ENCODE measurements at regions not wholly inside any gene's neighbourhood (a gene's known extent, or its start where the extent isn't known, plus 50 kb on each side); places are given as distances from the start of the nearest gene placed in this dataset.
"Not testable (repeated sequence)": the region's sequence is repeated elsewhere in the genome, so short reads cannot be mapped to it uniquely, and the experiment has no call there.

DNA sequence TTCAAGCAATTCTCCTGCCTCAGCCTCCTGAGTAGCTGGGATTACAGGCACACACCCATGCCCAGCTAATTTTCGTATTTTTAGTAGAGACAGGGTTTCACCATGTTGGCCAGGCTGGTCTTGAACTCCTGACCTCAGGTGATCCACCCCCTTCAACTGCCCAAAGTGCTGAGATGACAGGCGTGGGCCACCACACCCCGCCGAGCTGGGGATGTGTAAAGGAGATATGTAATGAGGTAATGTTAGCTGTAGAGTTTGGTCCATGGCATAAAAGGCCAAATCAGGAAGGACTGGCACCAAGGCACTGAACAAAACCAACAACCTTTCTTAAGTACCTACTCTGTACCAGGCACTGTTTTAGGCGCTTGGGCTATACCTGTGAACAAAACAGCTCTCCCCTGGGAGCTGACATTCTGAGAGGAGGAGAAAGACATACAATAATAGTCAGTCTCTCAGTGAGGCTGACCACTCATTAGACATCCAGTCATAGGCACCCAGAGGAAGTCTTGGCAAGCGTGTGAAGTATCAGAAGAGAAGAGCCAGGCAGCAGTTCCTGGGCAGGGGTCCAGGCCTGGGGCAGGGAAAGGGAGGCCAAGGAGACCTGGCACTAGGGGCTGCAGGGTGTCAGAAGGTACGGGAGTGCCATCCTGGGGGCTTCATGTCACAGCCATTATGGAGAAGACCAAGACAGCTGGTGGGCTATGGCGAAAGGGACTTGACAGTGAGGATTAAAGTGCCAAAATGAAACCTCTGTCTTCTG, 164.8 kb upstream of the DTNBP1 start:
- no peak for DNase-seq

DNA sequence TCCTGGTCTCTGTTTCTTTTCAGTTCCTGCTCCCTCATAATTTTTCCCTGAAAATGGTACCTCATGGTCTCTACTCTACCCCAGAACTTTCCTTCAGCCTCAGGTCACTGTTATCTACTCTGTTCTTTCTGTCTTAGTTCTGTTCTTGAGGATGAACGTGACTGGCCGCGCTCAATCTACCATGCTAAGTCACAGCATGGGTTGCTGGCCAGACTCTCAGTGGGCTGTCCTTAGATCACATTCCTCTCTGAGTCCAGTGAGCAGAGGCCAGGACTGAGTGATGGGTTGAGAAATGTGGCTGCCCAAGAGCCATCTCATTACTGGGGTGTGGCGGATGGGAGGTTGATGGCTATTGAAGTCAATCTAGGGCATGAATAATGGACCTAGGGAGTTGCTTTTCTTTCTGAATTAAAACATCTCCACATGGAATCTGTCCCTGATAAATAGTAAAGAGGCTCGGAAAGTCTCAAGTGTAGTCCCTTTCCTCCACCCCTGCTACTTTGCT, 164.0 kb upstream of the DTNBP1 start:
- DNase-seq: no peak

DNA sequence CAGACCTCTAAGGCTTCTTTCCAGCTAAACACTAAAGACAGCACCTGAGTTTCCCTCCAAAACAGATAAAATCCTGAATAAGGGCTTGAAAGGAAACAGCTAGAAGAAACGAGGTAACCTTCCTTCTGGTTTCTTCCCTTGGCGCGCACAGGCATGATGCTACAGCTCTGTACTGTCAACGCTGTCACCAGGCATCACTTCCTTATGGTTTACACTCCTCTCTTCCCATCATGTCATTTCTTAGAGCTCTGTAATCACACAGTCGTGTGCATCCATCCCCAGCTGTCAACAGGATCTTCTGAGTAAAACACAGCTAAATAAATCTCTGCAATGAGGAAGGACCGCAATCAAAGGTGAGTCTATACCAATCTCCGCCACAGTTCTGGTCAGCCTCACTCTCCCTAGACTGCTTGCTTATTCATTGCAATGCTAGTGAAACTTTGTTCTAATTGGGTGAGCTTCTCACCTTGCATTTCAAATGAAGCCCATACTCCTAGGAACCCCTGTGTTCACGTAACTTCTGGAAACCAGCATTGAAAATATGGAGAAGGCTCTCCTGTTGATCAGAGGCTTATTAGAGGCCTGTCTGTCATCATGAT, 162.6 kb upstream of the DTNBP1 start:
- DNase-seq: no peak

DNA sequence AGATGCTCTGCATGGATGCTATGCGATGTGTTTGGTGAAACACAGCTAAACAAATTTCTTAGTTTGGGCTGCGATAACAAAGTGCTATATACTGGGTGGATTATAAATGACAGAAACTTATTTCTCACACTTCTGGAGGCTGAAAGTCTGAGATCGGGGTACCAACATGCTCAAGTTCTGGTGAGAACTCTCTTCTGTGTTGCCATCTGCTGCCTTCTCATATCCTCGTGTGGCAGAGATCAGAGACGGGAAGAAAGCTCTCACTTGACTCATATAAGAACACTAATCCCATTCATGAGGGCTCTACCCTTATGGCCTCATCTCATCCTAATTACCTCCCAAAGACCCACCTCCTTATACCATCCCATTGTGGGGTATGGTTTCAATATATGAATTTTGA, 162.0 kb upstream of the DTNBP1 start:
- peak; percentile 47 for DNase-seq

DNA sequence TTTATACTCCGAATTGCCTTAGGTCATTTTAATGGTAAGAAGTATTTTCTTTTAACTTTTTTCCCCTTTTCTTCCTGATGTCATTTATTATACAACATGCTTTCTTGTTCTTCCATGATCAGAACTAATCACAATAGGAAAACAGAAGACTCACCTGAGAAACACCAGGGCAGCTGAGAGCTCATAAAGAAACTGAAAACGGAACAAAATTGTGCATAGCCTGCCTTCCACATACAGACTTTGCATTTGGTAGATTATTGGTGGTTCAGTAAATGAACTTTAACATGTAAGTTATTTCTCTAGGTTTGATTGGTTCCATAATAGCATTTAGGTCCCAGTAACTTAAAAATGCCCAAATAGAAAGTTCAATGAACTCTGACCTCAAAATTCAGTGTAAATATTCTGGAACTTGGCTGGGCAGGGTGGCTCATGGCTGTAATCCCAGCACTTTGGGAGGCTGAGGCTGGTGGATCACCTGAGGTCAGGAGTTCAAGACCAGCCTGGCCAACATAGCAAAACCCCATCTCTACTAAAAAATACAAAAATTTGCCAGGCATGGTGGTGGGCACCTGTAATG, 161.1 kb upstream of the DTNBP1 start:
- no peak for DNase-seq

DNA sequence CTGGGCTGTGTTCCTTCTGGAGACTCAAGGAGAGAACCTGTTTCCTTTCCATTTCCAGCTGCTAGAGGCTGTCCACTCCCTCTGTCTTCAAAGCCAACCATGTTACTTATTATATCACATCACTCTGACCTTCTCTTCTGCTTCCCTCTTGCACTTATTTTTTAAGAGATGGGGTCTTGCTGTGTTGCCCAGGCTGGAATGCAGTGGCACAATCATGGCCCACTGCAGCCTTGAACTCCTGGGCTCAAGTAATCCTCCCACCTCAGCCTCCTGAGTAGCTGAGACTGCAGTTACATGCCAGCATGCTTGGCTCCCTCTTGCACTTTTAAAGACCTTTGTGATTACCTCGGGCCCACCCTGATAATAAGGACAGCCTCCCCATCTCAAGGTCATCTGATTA, 160.0 kb upstream of the DTNBP1 start:
- DNase-seq: no peak

DNA sequence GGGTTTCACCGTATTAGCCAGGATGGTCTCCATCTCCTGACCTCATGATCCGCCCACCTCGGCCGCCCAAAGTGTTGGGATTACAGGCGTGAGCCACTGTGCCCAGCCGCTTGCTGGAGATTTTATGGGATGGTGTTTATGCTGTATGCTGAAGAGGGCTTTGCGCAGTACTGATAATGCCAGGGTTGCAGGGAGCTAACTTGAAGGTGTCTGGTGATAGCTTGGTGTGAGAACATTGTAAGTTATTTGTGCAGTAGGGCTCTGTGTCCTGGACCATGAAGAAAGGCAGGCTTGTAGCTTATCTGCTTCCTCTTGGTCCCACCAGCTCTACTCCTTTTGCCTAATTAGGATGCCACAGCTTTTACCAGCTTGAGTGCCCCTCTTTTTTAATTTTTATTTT, 157.0 kb upstream of the DTNBP1 start:
- DNase-seq: no peak

DNA sequence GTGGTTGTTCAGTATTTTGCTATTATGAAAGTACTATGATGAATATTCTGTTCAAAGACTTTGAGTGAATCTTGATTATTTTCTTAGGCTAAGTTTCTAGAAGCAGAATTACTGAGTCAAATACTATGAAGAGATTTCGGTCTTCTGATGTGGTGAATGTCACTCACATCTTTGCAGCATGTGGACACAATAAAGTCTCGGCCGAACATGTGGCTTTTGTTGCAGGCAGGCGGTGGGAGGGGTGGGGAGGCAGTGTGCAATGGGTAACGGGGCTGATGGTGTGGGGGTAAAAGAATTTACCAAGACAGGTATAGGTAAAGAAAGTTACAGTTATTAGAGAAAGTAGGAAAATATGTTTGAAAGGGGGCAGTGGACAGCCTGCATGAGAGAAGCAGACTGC, 156.4 kb upstream of the DTNBP1 start:
- DNase-seq: no peak

DNA sequence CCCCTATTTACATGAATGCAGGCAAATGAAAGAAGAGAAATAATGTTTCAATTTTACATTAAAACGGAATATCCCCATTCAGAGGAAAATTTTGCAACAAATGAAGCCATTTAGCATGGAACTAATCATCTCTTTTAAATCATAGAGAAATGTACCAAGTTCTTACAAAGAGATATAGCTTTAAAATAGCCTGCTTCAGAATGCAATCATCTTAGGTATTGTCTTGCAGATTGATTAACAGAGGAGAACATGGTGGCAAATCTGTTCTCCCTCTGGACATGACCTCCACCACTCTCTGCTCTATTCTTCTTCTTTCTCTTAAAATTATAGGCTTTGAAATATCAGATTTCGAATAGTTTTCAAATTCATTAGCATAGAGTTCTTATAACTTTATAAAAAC, 155.7 kb upstream of the DTNBP1 start:
- no peak for DNase-seq

DNA sequence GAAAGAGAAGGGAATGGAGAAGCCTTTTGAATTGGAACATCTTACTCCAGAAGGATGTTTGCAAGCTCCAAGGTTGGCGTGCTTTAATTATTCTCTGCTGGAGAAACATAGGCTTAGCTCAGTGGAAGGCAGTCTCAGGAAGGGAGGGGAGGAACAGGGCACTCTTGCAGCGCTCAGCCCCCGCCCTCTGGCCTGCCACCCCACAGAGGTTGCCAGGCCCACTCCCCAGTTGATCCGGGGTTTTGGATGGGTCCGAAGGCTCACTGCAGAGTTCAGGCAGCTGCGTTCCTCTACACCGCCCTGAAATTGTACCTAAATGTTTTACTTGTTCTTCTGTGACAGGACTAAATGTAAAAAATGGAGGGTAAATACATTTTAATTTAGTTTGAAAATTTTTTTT, 155.2 kb upstream of the DTNBP1 start:
- DNase-seq: no peak

DNA sequence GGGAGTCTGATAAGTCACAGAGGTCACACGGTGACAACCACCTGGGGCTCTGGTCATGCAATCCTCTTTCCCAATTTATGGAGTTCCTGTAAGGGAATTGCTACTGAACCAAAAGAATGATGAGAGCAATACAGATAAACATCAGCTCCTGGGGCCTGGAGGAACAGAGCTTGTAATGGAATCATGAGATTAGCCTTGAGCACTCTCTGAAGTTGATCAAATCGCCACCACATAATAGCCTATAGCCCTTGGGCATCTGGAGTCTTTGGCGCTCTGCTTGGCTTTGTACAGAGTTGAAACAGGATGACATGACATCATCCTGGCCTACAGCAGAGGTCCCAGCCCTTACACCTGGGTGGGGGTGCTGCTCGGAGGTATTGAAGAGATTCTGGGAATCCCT, 154.3 kb upstream of the DTNBP1 start:
- DNase-seq: no peak

DNA sequence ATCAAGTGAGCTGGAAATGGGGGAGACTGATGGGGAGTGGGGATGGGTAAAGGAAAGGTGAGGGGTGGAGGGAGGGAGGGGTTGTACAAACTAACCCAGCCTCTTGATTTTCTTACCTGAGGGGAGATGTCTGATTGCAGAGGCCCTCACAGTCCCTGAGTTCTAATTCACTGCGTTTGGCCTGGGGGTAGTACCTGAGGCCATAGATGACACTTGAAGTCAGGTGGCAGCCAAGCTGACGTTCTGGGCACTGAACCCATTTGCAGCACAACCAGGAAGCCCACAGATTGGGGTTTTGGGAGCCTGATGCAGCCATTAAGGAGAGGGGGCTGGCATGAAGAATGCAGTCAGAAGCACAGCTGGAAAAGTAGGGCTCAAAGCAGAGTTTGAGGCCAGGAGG, 153.8 kb upstream of the DTNBP1 start:
- no peak for DNase-seq

DNA sequence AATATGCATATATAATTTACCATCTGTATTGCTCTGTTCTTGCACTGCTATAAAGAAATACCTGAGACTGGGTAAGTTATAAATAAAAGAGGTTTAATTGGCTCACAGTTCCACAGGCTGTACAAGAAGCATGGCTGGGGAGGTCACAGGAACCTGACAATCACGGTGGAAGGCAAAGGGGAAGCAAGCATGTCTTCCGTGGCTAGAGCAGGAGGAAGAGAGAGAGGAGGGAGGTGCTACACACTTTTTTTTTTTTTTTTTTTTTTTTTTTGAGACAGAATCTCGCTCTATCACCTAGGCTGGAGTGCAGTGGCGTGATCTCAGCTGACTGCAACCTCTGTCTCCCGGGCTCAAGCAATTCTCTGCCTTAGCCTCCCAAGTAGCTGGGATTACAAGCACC, 150.9 kb upstream of the DTNBP1 start:
- not testable (repeated sequence) for DNase-seq

DNA sequence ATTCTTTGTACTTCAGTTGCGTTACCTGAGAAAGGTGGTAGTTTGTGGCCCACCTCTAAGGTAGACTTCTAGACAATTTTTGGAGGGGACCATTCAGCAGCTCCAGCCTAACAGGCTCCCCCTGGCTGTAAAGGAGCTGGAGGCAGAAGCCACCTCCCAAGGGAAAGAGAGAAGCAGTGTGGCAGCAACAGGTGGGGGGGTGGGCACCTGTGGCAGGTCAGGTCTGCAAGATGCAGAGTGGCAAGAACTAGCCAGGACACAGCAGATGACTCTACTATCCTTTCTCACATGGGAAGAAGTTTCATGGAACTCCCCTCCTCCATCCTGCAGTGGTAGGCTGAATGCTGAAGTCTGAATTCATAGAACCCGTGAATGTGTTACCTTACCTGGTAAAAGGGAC, 148.3 kb upstream of the DTNBP1 start:
- no peak for DNase-seq

DNA sequence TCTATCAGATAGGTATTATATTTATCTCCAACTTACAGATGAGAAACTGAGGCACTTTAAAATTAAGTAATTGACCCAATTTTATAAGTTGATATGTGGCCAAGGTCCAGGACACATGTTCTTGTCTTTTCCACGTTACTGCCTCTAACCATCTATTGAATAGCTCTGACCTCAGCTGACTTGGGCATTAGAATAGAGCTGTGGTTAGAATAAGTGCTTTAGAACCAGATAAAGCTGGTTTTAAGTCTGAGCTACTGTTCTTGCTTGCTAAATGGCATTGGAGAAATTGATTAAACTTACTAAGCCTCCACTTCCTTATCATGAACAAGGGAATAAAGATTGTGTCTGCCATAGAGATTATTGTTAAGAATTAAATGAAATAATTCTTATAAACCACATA, 147.8 kb upstream of the DTNBP1 start:
- no peak for DNase-seq

DNA sequence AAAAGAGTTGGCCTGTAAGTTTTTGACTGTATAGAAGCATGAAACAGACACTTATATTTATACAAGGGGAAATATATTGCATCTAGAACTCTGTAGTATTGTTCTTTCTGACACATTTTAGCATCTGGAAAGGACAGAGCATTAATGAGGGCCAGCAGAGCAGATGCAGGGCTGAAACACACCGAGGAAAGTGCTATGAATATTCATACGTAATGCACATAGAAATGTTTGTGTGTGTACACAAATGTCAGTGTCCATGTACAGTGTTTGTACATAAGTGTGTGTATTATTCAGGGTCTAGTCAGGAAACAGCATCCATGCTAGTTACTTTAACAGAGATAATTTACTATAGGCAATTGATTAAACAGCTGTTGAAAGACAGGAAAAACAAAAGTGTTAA, 146.5 kb upstream of the DTNBP1 start:
- no peak for DNase-seq

DNA sequence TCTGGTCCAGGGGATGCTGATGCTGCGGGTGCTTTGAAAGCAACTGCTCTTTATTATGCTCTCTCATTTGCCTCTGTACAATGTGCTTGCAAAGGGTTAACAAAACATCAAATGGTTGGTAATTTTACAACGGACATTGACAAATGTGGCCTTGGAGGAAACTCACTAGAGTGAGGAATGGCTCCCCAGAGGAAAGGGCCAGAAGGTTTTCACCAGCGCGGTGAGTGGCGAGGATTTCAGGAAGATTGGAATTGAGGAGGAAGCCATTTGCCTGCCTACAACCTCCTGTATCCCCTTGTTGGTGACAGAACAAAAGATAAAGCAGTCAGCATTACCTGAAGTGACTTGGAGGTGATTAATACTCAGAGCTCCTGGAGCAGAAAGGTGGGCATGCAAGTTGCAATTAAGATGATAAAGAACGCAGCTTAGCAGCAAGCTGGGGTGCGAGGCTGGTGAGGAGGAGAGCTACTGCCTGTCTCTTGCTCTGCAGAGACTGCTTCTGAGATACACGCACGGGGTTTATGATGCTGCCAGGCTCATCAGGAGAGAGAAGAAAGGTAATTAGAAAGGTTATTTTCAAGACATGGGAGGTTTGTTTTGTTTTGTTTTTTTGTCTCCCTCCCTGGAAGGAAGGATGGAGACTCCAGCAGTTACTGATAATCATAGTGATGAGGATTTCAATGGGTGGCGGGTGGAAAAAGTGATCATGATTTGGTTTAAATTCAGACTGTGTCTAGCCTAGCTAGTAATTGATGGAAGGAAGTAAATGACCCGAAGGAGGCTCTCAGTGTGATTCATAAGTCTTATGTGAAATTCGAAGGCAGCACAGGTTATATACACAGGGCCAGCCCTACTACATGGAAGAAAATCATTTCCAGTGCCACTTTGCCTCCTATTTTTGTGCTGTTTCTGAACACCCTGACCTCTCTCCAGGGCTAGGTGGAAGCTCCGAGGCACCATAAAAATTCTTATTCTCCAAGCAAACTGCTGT, 141.6 kb upstream of the DTNBP1 start:
- DNase-seq: no peak

DNA sequence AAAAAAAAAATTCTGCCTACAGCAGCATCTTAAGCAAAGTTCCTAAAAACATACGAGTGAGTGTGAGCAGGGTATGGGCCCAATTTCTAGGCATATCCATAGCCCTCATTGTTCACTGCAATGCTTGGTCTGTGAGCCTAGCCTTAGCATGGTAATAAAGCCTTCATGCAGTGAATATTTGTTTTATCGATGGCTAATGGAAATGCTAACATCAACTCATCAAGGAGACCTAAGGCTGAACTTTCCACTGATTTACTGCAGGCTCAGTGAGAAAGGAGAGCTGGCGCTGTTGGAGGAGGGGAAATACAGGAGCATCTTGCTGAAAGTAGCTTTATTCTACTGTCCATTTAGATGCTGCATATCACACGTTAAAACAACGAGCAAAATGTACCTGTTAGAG, 139.6 kb upstream of the DTNBP1 start:
- DNase-seq: no peak

DNA sequence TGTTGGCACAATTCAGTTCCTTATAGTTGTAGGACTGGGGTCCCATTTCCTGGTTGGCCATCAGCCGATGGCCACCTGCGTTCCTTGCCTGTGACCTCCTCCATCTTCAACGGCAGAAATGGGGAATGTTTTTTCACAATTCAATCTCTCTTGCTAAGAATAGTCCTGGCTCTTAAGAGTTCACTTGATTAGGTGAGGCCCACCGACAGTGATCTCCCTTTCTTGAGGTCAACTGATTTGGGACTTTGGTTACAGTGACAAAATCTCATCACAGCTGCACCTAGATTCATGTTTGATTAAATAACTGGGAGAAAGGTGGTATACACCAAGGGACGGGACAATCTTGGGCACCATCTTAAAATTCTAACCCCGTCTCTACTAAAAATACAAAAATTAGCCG, 139.1 kb upstream of the DTNBP1 start:
- no peak for DNase-seq

DNA sequence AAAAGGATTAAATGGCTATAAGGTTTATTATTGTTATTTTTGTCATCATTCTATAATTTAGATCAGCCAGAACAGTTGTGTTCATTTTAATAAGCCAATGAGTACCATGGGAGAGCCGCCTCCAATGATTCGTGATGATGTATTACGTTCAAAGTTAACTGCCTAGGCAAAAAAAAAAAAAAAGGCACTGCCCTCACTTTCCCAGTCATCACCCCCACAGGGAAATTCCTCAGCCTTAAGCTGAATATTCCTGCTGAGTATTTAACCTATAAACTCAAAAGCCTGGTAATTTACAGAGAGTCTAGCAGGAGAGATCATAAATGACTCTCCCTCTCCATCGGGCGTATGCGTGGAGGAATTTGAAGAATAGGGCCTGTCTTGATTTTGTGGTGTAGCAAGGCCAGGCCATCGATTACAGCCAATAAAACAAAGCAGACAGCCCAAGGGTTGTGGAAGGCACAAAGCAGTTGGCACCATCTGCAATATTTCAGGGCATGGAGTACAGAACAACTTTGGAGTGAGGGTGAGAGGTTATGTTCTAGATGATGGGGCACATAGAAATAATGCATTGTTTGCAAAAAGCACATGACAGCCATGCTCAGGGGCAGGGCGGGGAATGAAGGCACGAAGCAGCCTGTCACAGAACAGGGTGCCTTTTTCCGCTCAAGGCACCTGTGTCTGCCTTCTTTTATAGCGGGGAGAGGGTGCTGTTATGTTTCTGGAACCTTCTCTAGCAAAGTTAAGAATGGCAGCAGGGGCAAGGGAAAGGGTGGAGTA, 138.2 kb upstream of the DTNBP1 start:
- DNase-seq: no peak

DNA sequence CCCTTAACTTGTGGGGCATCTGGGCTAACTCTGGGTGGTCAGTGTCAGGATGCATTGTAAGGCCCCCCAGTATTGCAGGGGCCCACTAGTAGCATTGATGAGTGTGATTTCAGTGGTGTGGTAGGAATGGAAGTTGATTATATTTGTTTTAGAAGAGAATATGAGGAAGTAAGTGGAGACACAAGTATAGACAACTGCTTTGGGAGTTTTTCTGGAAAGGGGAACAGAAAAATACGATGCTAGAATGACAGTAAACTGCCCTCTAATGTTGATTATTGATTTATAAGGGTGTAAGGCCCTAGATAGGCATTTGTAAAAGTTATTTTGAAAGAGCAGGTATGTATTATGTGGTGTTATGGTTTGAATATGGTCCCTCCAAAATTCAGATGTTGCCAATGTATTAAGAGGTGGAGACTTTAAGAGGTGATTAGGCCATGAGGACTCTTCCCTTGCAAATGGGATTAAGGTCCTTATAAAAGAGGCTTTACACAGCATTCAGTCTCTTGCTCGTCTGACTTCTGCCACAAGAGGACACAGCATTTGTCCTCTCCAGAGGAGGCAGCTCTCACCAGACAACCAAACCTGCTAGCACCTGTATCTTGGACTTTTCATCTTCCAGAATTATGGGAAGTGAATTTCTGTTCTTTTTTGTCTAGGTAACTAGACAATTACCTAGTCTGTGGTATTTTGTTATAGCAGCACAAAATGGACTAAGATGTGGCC, 135.9 kb upstream of the DTNBP1 start:
- DNase-seq: no peak

DNA sequence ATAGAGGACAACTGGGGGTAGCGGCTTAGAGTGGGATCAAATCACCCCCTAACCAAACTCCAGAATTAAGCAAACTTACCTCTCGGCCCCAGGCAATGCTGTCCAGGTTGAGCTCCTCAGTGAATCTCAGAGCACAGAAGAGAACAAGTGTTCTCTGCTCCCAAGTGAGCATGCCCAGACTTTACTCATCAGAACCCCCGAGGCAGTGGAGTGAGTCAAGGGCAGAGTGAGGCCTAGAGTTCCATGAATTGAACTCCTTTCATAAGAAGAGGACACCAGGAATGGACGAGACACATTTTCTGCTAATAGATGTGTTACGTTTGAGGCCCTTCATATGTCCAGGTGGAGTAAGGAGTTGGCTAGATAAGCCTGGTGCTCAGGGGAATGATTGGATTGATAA, 134.0 kb upstream of the DTNBP1 start:
- DNase-seq: no peak
